ENCODE measurements at regions not wholly inside any gene's neighbourhood (a gene's known extent, or its start where the extent isn't known, plus 50 kb on each side); places are given as distances from the start of the nearest gene placed in this dataset.
"Not testable (repeated sequence)": the region's sequence is repeated elsewhere in the genome, so short reads cannot be mapped to it uniquely, and the experiment has no call there.

DNA sequence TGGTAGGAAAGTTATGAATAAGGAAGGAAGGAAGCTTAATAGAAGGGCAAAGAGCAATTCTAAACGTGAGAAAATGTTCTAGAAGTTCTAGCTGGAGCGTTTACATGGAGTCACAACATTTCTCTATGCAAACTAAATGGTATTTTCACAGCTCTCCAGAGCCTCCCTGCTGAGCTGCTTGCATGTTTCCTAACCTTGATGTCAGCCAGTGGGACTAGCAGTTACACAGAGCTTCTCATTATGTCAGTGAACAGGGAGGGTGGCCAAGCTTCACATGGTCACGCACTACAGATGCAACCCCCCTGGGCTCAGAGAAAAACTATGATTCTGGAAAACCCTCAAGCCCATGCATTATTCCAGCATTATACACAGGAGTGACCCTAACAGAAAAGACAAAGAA lies 153.4 kb upstream of the CCDC150 start:
- no peak for DNase-seq (ENCODE audit: low read depth in 2 of 2)

DNA sequence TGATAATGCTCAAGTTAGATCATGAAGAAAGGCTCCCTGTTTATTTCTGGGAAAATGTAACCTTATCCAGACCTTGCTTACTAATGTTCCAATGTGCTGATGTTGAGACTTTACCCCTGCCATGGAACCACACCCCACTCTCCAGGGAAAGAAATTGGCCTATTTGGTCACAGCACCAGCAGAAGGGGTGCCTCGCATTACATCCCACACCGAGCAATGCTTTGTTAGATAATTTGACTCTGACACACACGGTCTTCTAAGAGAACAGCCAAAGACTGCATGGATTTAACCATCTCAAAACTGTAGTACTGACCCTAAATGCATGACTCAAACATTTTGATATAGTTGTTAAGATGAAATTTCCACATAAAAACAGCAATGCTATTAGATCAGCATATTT lies 152.1 kb upstream of the CCDC150 start:
- DNase-seq (ENCODE audit: low read depth in 2 of 2) = no peak

DNA sequence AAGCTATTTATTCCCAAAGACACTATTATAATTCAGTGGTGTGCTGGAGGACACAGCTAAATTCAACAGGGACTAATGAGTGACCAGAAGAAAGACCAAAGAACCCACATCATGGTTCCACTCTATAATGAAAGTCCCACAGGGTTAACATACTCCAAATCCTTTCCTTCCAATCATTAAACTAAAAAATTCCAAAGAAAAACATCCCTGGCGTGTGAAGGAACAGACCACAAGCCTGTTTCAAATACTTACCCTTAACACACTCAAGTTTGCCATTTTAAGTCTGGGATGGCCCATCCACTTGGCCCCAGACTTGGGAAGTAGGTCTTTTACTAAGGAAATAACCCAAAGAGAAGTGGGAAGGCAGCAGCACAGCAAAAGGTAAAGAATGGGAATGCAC lies 150.1 kb upstream of the CCDC150 start:
- no peak for DNase-seq (ENCODE audit: low read depth in 2 of 2)

DNA sequence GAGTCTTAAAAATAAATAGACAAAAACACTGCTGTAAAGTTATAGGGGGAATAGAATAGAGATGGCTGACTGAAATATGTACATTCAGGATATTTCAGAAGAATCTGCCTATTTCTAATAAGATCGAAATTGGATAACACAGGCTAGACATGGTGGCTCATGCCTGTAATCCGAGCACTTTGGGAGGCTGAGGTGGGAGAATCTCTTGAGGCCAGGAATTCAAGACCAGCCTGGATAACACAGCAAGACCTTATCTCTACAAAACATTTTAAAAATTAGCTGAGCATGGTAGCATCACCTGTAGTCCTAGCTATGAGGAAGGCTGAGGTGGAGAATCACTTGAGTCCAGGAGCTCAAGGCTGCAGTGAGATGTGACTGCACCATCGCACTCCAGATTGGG lies 146.6 kb upstream of the CCDC150 start:
- no peak for DNase-seq (ENCODE audit: low read depth in 2 of 2)

DNA sequence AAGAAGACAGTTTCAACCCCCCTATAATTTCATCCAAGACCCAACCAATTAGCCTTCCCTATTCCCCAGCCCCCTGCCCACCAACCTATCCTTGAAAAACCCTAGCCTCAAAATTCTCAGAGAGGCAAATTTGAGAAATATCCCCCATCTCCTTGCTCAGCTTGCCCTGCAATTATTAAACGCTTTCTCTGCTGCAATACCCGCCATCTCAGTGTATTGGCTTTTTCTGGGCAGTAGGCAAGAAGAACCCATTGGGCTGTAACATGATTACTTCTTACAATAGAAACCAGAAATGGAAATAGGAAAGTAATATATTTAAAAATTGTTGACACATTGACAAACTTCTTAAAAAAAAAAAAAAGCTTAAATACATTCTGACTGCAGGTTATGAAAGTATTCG lies 140.6 kb upstream of the CCDC150 start:
- DNase-seq (ENCODE audit: low read depth in 2 of 2) = no peak

DNA sequence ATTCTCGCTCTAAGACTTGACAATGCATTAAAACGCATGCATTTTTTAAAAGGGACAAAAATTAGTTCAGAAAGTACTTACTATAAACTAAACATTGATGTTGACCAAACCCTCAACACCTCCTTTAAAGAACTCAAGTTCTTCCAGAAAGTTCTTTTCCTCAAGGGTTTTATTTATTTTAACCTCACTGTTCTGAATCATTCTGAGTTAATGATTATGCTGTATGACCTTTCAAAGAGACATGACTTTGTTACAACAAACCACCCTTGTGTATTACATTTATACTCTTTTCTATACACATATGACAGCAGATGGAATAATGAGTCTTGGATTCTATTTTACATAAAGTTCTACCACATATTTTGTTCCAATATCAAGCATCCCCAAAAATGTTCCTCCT lies 139.8 kb upstream of the CCDC150 start:
- no peak for DNase-seq (ENCODE audit: low read depth in 2 of 2)

DNA sequence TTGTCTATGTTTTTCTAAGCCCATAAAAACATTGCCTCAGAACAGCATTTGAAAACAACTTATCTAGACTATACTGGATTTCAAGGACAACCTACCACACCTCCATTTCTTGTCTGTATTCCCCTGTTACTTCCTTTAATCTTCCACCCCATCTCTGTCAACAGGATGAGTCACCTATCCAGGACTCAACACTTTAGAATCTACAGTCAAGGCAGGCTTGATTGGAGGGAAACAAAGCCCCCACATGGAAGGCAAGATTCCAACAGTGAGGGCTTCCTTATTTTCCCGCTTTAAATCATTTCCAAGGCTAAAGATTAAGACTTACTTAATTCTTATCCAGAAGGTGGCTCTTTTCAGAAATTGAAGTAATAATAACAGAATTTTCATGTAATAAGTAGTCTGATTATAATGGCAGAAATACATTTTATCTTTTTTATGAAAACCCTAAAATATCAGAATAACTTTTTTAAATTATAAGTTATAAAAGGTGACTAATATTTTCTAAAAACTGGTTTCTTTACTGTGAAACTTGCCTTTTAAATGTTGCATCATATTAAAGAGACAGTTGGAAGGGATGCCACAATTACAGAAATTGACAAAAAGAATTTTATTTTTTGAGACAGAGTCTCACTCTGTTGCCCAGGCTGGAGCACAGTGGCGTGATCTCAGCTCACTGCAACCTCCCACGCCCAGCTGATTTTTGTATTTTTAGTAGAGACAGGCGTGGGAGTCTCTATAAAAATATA lies 138.7 kb upstream of the CCDC150 start:
- no peak for DNase-seq (ENCODE audit: low read depth in 2 of 2)

DNA sequence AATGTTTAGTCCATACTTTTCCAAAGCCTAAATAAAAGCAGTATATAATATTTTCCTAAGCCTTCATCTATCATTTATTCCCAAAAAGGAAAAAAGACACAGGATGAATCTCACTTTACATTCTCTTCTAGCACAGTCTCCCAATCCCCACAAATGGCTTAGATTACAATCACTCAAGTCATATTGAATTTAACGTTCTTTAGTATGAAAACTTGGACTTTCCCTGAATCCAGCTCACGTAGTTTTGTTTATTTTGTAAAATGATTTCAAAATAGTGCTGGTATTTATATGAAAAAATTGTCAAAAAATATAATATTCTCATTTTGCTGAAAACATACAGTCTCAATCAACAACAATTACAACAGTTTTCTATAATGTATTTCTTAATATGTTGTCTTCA lies 137.7 kb upstream of the CCDC150 start:
- DNase-seq (ENCODE audit: low read depth in 2 of 2) = no peak

DNA sequence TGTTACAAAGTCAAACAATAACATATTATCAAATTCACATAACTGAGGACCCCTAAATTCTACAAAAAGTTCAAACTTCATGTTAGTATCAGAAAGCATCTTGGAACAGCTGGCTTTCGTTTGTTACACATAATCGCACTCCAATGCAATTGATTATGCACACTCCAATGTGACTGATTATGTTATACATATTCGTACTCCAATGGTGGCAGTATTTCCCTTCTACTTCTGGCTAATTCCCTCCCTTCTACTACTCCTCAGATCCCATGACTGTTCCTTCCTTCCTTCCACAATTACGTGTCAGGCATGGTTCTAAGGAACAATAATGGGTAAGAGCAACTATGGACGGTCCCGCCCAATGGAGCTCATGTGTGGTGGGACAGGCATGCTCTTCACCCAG lies 137.1 kb upstream of the CCDC150 start:
- no peak for DNase-seq (ENCODE audit: low read depth in 2 of 2)

DNA sequence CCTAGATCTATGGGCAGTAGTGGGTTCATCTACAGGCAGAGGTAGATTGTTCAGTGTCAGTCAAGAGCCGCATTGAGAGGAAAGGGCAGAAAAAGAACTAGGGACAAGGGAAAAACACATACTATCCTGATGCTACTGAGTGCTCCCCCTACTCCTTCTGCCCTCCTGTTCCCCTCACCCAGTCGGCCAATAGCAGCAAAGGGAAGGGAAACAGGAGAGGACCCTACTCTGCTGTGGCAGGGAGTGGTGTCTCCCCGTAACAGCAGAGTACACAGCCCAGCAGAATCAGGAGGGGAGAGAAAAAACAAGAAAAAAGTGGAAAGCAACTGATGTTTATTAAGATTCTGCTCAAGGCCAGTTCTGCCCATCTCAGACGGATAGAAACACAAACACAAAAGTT lies 136.1 kb upstream of the CCDC150 start:
- no peak for DNase-seq (ENCODE audit: low read depth in 2 of 2)

DNA sequence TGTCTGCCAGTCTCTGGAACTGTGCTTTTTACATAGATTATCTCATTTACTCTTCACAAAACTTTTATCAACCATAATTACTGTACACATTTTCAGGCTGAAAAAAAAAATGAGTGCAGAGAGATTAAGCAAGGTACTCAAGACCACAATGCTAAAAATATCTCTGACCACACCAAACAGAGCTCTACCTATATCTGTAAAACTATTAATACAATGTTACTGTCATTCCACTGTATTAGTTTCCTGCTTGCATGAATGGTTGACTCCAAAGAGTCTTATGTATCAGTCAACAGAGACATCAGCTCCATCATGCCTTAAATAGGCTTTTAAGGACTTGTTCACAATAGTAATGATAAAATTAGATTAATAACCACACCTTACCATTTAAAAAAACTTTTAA lies 134.7 kb upstream of the CCDC150 start:
- DNase-seq (ENCODE audit: low read depth in 2 of 2) = no peak

DNA sequence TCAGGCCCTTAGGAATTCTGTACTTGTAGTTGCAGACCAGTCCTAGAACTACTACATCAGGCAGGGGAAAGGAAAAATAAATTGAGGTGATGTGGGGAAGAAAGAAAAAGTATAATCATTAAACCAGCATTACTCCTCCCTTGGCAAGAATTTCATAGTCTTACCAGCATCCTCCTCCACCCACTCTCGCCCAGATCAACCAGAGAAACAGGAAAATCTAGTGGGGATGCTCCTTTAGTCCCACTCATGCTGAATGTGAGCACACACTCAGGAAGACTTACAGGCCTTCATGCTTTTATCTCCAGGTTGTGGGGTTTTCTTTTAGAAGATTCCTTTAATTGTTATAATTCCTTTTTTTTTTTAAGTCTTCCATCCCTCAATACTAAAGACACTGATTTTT lies 129.3 kb upstream of the CCDC150 start:
- DNase-seq (ENCODE audit: low read depth in 2 of 2) = no peak

DNA sequence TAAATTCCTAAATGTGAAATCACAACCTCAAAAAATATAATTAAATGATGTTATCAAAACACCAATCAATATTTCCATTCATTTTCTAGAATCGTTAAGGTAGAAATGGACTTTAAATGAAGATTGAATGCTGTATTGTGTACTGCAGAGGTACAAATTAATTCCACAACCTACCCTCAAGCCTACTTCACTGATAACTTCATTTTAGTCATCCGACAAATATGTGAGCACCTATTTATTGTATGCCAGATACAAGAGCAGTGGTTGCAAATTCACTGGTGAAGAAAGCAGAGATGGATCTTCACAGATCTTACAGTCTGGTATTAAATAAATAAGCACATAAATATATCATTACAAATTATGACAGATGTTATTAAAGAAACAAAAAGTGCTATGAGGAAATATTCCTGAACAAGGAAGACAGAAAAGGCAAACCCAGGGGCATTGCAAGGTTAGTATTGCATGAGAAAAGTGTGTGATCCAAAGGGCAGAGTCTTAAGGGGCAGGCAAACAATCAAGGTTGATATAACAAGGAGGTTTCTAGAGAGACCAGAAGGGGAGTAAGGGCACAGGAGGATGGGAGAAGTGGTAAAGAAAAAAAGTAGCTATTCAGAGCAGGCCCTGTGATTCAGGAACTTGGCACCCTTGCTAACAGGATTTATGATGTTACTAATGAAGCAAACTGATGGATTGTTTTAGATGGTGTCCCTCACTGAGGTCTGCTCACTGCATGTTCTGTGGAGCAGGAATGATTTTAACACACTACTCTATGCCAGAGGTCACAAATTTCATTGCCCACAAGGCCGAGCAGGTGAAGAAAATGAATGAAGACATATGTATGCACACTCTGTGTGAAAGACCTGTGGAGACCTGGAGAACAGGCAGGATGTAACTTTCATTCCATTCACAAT lies 128.0 kb upstream of the CCDC150 start:
- no peak for DNase-seq (ENCODE audit: low read depth in 2 of 2)

DNA sequence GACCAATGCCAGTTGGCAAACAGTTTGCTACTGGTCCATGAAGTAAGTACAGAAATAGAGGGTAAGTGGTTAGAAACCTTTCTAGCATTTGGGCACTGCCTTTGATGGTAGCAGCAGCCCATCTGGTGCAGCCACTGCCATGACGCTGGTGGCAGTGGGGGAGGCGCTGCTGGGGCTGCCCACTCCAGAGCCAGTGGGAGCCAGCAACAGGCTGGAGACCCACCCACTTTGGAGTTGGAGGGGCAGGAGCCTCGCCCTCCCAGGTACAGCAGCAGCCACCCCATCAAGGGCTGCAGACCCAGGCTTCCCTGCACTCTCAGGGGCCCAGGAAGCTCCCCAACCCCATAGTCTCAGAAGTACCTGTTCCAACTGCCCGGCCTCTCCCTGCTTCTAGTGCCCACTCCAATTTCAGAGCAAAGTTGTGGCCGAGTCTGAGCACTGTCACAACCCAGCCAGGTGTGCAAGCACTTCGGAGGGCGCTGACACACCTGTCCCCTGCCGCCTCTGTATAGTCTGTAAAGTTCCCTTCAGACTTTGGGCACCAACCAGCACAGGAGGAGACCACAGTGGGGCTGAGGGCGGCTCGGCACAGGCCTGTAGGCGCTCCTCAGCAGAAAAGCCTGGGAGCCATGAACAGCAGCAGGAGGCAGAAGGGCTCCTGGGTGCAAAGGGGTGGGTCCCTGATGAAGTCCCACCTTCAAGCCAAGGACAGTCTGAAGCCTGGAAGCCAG lies 125.6 kb upstream of the CCDC150 start:
- no peak for DNase-seq (ENCODE audit: low read depth in 2 of 2)

DNA sequence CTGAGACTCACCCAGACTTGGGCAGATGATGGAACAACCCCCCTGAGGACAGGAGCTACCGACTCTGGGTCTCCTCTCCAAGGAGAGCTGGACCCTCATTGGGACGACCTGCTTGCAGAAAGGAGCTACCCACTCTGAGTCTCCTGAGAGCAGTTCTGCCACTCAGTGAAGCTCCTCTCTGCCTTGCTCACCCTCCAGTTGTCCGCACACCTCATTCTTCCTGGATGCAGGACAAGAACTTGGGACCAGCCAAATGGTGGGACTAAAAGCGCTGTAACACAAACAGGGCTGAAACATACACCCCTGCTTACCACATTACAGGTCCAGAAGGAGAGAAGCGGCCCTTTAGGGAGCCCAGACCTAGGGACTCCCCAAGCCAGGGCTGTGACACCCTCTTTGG lies 124.9 kb upstream of the CCDC150 start:
- DNase-seq (ENCODE audit: low read depth in 2 of 2) = no peak

DNA sequence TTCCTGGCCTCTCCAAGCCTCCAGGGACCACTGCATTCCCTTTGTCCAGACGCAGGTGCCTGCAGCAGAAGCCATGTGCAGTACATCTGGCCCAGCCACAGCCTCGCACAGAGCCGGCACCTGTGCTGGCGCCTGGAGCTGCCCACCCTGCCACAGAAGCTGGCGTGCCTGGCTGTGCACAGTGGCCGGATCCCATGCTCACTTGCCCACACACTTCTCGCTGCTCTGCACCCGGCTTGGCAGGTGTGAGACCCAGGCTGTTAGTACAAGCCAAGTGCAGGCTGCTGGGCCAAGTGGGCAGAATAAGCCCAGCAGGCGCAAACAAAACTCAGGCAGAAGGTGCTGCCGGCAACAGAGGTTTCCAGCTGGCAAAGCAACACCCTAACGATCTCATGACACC lies 124.5 kb upstream of the CCDC150 start:
- DNase-seq (ENCODE audit: low read depth in 2 of 2) = no peak

DNA sequence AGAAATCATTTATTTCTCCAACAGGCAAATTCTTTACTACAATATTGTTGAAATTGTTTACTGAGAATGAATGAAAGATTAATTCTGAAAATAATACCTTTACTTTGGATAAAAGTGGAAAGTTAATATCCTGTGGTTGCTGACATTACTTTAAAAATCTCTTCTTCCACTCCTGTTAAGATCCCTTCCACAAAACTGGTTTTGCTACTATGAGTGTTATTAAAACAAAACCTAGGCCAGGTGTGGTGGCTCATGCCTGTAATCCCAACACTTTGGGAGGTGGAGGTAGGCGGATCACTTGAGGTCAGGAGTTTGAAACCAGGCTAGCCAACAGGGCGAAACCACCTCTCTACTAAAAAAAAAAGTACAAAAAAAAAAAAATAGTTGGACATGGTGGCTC lies 123.9 kb upstream of the CCDC150 start:
- DNase-seq (ENCODE audit: low read depth in 2 of 2) = no peak

DNA sequence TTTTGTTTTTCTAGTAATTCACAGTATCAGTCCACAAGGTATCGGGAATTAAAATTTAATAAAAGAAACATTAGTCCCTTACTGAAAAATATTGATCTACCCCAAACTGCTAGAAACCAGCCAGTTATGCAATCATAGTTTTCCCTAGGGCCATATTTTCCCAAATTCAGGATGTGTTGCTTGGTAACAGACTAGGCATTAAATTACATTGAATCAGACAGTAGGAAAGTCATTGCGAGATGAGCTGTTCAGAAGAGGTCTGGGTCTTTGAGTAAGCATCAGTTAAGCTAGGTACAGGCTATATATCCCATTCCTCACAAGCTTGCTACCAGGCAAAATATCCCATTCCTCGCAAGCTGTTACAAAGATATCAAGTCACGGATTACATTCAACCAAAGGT lies 123.0 kb upstream of the CCDC150 start:
- DNase-seq (ENCODE audit: low read depth in 2 of 2) = no peak

DNA sequence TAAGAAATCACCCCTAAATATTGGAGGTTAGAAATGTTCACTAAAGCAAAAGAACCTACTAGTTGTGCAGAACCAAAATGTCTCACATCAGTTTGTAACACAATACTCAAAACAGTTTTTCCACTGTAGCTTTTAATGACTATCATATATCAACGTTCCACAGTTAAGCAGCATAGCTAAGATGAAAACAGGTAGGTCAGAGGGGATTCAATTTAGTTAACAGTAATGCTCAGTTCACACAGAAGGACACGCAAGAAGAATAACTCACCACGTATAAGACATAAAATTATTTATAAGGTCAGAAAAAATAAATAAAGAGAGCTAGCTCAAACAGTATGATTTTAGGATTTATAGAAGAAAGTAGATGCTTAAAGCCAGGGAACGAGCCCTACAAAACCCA lies 118.9 kb upstream of the CCDC150 start:
- DNase-seq (ENCODE audit: low read depth in 2 of 2) = no peak

DNA sequence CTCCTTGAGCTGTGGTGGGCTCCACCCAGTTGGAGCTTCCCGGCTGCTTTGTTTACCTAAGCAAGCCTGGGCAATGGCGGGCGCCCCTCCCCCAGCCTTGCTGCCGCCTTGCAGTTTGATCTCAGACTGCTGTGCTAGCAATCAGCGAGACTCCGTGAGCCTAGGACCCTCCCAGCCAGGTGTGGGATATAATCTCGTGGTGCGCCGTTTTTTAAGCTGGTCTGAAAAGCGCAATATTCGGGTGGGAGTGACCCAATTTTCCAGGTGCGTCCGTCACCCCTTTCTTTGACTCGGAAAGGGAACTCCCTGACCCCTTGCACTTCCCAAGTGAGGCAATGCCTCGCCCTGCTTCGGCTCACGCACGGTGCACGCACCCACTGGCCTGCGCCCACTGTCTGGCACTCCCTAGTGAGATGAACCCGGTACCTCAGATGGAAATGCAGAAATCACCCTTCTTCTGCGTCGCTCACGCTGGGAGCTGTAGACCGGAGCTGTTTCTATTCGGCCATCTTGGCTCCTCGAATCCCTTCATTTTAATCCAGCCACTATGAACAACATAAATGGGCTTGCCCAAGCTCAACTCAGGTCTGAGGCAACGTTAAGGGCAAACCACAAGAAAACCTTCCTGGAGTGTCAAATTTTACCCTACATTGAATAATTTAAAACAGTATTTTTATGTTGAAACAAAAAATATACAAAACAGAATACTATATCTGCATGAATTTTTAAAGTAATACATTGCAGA lies 112.4 kb upstream of the CCDC150 start:
- not testable (repeated sequence) for DNase-seq (ENCODE audit: low read depth in 2 of 2)

DNA sequence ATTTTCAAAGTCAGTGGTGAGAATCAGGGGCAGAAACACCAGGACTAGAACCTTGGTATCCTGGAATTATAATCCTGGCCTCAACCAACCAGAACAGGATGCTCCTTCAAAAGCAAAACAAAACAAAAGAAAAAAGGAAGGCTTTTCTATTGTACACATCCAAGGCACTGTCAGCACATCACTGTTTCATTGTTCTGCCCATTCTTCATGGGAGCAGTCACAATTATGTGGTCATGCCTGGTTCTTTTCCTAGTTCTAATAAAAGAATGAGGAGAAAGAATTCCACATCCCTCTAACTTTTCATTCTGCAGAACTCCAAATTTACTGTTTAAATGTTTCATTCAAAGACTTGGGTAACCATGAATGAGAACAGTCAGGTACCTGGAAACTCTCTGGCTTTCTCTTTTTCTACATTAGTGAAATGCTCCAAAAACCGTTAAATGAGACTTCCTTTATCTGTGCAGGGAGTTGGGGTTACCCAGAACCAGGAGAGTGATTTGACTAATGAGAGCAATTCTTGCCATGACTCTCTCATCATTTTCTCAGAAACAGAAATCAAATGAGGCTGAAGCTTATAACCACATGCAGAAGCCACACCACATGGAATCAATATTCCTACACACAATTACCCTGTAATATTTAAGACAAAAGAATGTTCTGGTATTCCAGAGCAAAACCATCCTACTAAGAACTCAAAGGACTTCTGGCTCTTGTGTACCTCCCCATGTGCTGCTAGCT lies 110.9 kb upstream of the CCDC150 start:
- no peak for DNase-seq (ENCODE audit: low read depth in 2 of 2)

Data from stimulated activated CD8-positive, alpha-beta memory T cell treated with anti-CD3 and anti-CD28 coated beads, Interleukin-15, amount 100 ng/mL, for 4 hours (primary cell).